Neuronal stem cell (in vitro differentiated cells): ENCODE measurements at regions not wholly inside any gene's neighbourhood (a gene's known extent, or its start where the extent isn't known, plus 50 kb on each side); places are given as distances from the start of the nearest gene placed in this dataset.

Experiments used
- DNase-seq: peaks from one replicate; pipeline ENCODE4 v3.0.0-alpha.2; 2013; ENCODE audit warnings: low spot score
- H2AFZ ChIP-seq: one replicate; pipeline ENCODE4 v1.6.1; 2013; ENCODE audit warnings: mild to moderate bottlenecking, low read length, inconsistent platforms
- H2AK5ac ChIP-seq: 2 replicates; pipeline ENCODE4 v1.6.1; 2013; ENCODE audit warnings: low read depth, mild to moderate bottlenecking, inconsistent platforms, low read length, moderate library complexity, mixed read lengths
- H2BK120ac ChIP-seq: 2 replicates; pipeline ENCODE4 v1.6.1; 2013; ENCODE audit warnings: low read depth, mild to moderate bottlenecking, inconsistent platforms, low read length, moderate library complexity, mixed read lengths
- H2BK12ac ChIP-seq: one replicate; pipeline ENCODE4 v1.6.1; 2013; ENCODE audit warnings: low read length, inconsistent platforms
- H2BK15ac ChIP-seq: 2 replicates; pipeline ENCODE4 v1.6.1; 2013; ENCODE audit warnings: mild to moderate bottlenecking, low read length, inconsistent platforms, mixed read lengths
- H2BK5ac ChIP-seq: one replicate; pipeline ENCODE4 v1.6.1; 2013; ENCODE audit warnings: inconsistent platforms, mild to moderate bottlenecking, low read length, moderate library complexity
- H3K14ac ChIP-seq: one replicate; pipeline ENCODE4 v1.6.1; 2013; ENCODE audit warnings: low read length, inconsistent platforms
- H3K18ac ChIP-seq: 2 replicates; pipeline ENCODE4 v1.6.1; 2013; ENCODE audit warnings: low read length, inconsistent platforms
- H3K23ac ChIP-seq: 2 replicates; pipeline ENCODE4 v1.6.1; 2013; ENCODE audit warnings: low read depth, mild to moderate bottlenecking, mixed read lengths, low read length, inconsistent platforms; ENCODE audit not compliant: poor library complexity
- H3K27ac ChIP-seq: replicated peaks from 3 replicates; pipeline ENCODE4 v1.5.1; 2013; ENCODE audit warnings: low read length, inconsistent platforms
- H3K27me3 ChIP-seq, 3 experiments: 2 replicates each; pipeline ENCODE4 v1.6.1; 2013; ENCODE audit warnings: low read length in 3 of 3, mild to moderate bottlenecking in 2 of 3, inconsistent platforms in 1 of 3, low read depth in 1 of 3, mixed read lengths in 1 of 3, moderate library complexity in 1 of 3; ENCODE audit not compliant: control insufficient read depth in 3 of 3, insufficient read depth in 3 of 3
- H3K36me3 ChIP-seq, 2 donors: replicated peaks in 1 of 2; 2 replicates each; pipeline ENCODE4 v1.6.1; 2013; ENCODE audit warnings: low read length in 2 of 2; ENCODE audit not compliant: control insufficient read depth in 2 of 2, insufficient read depth in 2 of 2
- H3K4ac ChIP-seq: 2 replicates; pipeline ENCODE4 v1.6.1; 2013; ENCODE audit warnings: inconsistent platforms, mild to moderate bottlenecking, low read length, moderate library complexity
- H3K4me1 ChIP-seq, 2 donors: 1 replicate in 1 of 2; 2 replicates in 1 of 2; pipeline ENCODE4 v1.6.1; 2013; ENCODE audit warnings: low read length in 2 of 2, low read depth in 1 of 2; ENCODE audit not compliant: control insufficient read depth in 2 of 2, insufficient read depth in 1 of 2
- H3K4me2 ChIP-seq: one replicate; pipeline ENCODE4 v1.6.1; 2013; ENCODE audit warnings: mild to moderate bottlenecking, low read length, inconsistent platforms; ENCODE audit not compliant: insufficient read depth, poor library complexity, severe bottlenecking
- H3K4me3 ChIP-seq, 2 donors: 2 replicates each; pipeline ENCODE4 v1.5.1; 2013; ENCODE audit warnings: low read length in 2 of 2, mild to moderate bottlenecking in 2 of 2, inconsistent platforms in 1 of 2, moderate library complexity in 1 of 2
- H3K79me1 ChIP-seq: one replicate; pipeline ENCODE4 v1.6.1; 2013; ENCODE audit warnings: low read depth, mild to moderate bottlenecking, inconsistent platforms, low read length, moderate library complexity
- H3K9ac ChIP-seq: one replicate; pipeline ENCODE4 v1.6.1; 2013; ENCODE audit warnings: mild to moderate bottlenecking, low read depth, low read length, inconsistent platforms; ENCODE audit not compliant: poor library complexity
- H3K9me3 ChIP-seq, 2 donors: replicated peaks in 1 of 2; 2 replicates each; pipeline versions ENCODE3 to v1.6.1; 2013; ENCODE audit warnings: low read length in 2 of 2, mild to moderate bottlenecking in 2 of 2, inconsistent platforms in 1 of 2, low read depth in 1 of 2, mixed read lengths in 1 of 2, moderate library complexity in 1 of 2; ENCODE audit not compliant: control insufficient read depth in 2 of 2, insufficient read depth in 1 of 2
- H4K8ac ChIP-seq: one replicate; pipeline ENCODE4 v1.6.1; 2013; ENCODE audit warnings: low read depth, mild to moderate bottlenecking, inconsistent platforms, low read length, moderate library complexity
- H4K91ac ChIP-seq: one replicate; pipeline ENCODE4 v1.6.1; 2013; ENCODE audit warnings: low read length, low read depth, mild to moderate bottlenecking, inconsistent platforms; ENCODE audit not compliant: poor library complexity
- WGBS, 2 donors: extraction: QIAGEN DNeasy Blood & Tissue Kit; methylation state at CpG; one replicate each; pipeline ENCODE4 v1.1.7; 2013; ENCODE audit warnings: missing lambda C conversion rate in 2 of 2, mixed read lengths in 1 of 2; ENCODE audit not compliant: insufficient read length in 2 of 2, insufficient replicate concordance in 1 of 2; ENCODE audit errors: extremely low coverage in 2 of 2; 5-methylcytosine and 5-hydroxymethylcytosine counted together

DNA sequence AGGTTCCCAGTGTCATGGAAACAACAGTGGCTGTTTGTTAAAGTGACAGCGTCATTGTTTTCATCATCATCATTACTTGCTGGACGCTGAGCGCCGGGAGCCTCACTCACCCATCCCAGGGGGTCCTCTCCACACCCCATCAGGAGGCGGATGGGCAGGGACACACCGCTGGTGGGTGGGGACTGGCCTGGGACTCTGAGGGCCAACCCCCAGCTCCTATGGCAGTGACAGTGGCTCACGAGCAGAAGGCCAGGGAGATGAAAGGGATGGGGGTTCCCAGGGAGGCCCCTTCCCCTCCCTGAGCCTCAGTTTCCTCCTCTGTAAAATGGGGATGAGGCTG is 76.6 kb upstream of the PRR5 start:
- no peak overlapping the region for H3K4me2 ChIP-seq
- H3K18ac ChIP-seq = peak overlapping the region; percentile 48
- no peak overlapping the region for H4K8ac ChIP-seq
- H2BK15ac ChIP-seq = peak overlapping the region; percentile 82
- no peaks in the 10 kb centered on the region for H3K36me3 ChIP-seq
- H4K91ac ChIP-seq = no peak overlapping the region
- no peak overlapping the region for H3K9ac ChIP-seq
- peaks cover 18 to 28% of the 10 kb centered on the region in 2 donors for H3K4me1 ChIP-seq
- H3K4me3 ChIP-seq = no peak overlapping the region
- peaks cover 2% of the 10 kb centered on the region for H3K79me1 ChIP-seq
- no peak for DNase-seq
- H3K23ac ChIP-seq = no peak overlapping the region
- no peaks in the 10 kb centered on the region for H3K9me3 ChIP-seq
- peak overlapping the region; percentile 63 for H3K14ac ChIP-seq
- peak overlapping the region; percentile 75 for H2BK5ac ChIP-seq
- H2BK120ac ChIP-seq = no peak overlapping the region
- H2AFZ ChIP-seq = no peak overlapping the region
- WGBS, 2 donors = no CpG with 5 or more reads among the region's 7 CpGs
- H3K27me3 ChIP-seq = peaks cover 0 to 12% (median 2%) of the 10 kb centered on the region in 3 experiments
- H2BK12ac ChIP-seq = peak overlapping the region; percentile 58
- peak overlapping the region; percentile 88 for H2AK5ac ChIP-seq
- H3K27ac ChIP-seq = no peak overlapping the region
- peak overlapping the region; percentile 76 for H3K4ac ChIP-seq

DNA sequence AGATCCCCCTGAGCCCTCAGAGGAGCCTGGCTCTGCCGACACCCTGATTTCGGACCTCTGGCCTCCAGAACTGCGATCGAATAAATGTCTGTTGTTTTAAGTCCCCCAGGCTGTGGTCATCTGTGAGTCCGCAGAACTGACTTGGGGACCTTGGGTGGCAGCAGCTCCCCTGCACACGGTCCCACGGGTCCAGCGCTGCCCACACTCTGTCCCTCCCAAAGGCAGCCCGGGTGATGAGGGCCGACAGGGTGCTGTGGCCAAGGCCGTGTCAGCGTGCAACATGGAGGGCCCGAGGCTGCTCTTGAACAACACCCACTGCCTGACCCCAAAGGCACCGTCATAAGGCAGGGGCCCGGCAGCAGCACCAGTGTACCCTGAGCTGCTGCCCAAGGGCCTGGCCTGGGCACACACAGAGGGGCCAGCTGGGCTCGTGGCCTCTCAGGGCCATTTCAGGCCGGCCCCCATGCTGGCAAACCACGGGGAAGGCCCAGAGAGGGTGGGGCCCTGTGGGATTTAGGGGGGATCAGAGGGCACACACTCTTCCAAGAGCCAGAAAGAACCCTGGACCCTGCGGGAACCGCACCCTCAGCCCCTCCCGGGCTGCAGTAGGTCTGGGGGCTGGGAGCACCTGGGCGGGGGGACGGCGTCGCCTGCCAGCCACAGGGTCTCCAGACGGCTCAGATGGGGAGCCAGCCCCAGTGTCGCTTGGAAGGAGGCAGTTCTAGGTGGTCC is 77.1 kb upstream of the PRR5 start:
- H3K4me1 ChIP-seq = peaks cover 20 to 28% of the 10 kb centered on the region in 2 donors
- peak overlapping the region; percentile 82 for H2BK15ac ChIP-seq
- H3K36me3 ChIP-seq = peaks cover 0 to under 1% of the 10 kb centered on the region in 2 donors
- peak overlapping the region; percentile 71 for H3K18ac ChIP-seq
- no peak overlapping the region for H3K4me3 ChIP-seq
- H3K9ac ChIP-seq = no peak overlapping the region
- H3K23ac ChIP-seq = peak overlapping the region; percentile 51
- no peak overlapping the region for H2AFZ ChIP-seq
- H4K8ac ChIP-seq = no peak overlapping the region
- H2BK12ac ChIP-seq = peak overlapping the region; percentile 99
- peak overlapping the region; percentile 75 for H2BK5ac ChIP-seq
- H3K27me3 ChIP-seq = peaks cover 0 to 12% (median 2%) of the 10 kb centered on the region in 3 experiments
- peaks cover 0 to under 1% of the 10 kb centered on the region in 2 donors for H3K9me3 ChIP-seq
- H3K79me1 ChIP-seq = peaks cover 2% of the 10 kb centered on the region
- no peak overlapping the region for H3K4me2 ChIP-seq
- WGBS, 2 donors = no CpG with 5 or more reads among the region's 27 CpGs
- H4K91ac ChIP-seq = no peak overlapping the region
- no peak for DNase-seq
- no peak overlapping the region for H2BK120ac ChIP-seq
- H3K27ac ChIP-seq = no peak overlapping the region
- H3K14ac ChIP-seq = no peak overlapping the region
- peak overlapping the region; percentile 4 for H2AK5ac ChIP-seq
- peak overlapping the region; percentile 55 for H3K4ac ChIP-seq

DNA sequence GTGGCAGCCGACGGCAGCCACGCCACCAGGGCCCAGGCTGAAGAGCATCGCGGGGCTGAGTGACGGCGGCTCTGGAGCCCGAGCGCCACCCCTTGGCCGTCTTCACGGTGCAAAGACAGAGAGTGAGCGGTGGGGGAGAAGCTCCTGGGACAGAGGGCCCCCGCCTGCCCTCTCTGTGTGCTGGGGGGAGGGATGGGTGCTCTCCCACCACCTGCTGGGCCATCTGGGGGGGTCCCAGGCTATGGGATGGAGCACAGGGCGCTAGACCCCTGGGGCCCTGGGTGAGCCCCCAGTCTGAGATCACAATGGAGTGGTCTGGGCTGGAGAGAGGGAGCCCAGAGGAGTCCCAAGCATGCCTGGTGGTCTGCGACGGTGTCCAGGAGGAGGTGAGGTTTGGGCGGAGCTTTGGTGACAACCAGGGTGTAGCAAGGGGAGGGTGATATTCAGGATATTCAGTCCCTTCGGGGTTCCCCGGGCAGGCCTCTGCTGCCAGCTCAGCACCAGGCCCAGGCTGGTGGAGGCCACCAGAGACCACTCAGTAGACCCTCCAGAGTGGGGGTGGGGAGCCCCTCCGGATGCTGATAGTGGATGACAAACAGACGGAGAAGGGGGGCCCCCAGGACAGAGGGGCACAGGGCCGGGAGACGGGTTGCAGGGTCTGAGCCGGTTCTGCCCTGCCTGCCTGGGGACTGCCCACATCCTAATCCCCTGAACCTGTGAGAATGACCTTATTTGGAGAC is 78.1 kb upstream of the PRR5 start:
- Histone ChIP-seq H4K91ac (no peak overlapping the region), H3K4me1 (peaks cover 22 to 32% of the 10 kb centered on the region in 2 donors), H3K27me3 (peaks cover 0 to 12% (median 4%) of the 10 kb centered on the region in 3 experiments), H2BK120ac (peak overlapping the region; percentile 87), H3K18ac (peak overlapping the region; percentile 89), H3K36me3 (peaks cover 0 to 2% of the 10 kb centered on the region in 2 donors), H3K23ac (peak overlapping the region; percentile 44), H3K14ac (peak overlapping the region; percentile 71), H2BK12ac (peak overlapping the region; percentile 90), H2AK5ac (peak overlapping the region; percentile 3), H3K9ac (peak overlapping the region; percentile 0), H2BK5ac (no peak overlapping the region), H3K79me1 (peaks cover 3% of the 10 kb centered on the region), H3K27ac (no peak overlapping the region), H4K8ac (no peak overlapping the region), H3K4ac (peak overlapping the region; percentile 53), H3K9me3 (peaks cover 0 to 2% of the 10 kb centered on the region in 2 donors), H2BK15ac (peak overlapping the region; percentile 96), H3K4me3 (no peak overlapping the region), H3K4me2 (no peak overlapping the region), H2AFZ (no peak overlapping the region)
- no peak for DNase-seq
- WGBS, 2 donors = no CpG with 5 or more reads among the region's 24 CpGs

DNA sequence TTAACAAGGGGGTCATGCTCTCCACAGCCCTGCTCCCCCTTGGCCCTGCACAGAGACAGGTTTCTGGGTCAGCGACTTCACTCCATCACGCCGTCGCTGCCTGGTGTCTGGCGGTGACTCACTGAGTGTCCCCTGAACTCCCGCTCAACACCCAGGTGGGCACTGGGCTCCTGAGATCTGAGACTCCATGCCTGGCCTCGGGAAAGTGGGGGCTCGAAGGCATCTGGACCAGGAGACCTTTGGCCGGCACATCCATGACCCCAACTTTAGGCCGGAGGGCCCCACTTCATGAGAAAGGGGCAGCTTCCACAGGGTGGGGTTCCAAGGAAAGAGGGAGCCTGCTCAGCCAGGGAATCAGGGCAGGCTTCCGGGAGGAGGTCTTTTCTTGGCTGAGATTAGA is 79.3 kb upstream of the PRR5 start:
- DNase-seq = no peak
- Histone ChIP-seq H2AK5ac (peak overlapping the region; percentile 99), H3K4me2 (no peak overlapping the region), H3K4me3 (no peak overlapping the region), H2AFZ (no peak overlapping the region), H3K4ac (no peak overlapping the region), H2BK120ac (no peak overlapping the region), H2BK15ac (peak overlapping the region; percentile 67), H3K27ac (no peak overlapping the region), H3K18ac (peak overlapping the region; percentile 90), H2BK12ac (peak overlapping the region; percentile 94), H3K27me3 (peaks cover 0 to 7% (median 5%) of the 10 kb centered on the region in 3 experiments), H3K14ac (no peak overlapping the region), H3K4me1 (peaks cover 22 to 32% of the 10 kb centered on the region in 2 donors), H3K9ac (peak overlapping the region; percentile 12), H4K8ac (no peak overlapping the region), H3K36me3 (peaks cover 0 to 3% of the 10 kb centered on the region in 2 donors), H3K23ac (no peak overlapping the region), H4K91ac (no peak overlapping the region), H2BK5ac (no peak overlapping the region), H3K79me1 (peaks cover 6% of the 10 kb centered on the region), H3K9me3 (peaks cover 0 to 5% of the 10 kb centered on the region in 2 donors)
- WGBS, 2 donors = no CpG with 5 or more reads among the region's 11 CpGs
